ENCODE measurements at regions not wholly inside any gene's neighbourhood (a gene's known extent, or its start where the extent isn't known, plus 50 kb on each side); places are given as distances from the start of the nearest gene placed in this dataset.

DNA sequence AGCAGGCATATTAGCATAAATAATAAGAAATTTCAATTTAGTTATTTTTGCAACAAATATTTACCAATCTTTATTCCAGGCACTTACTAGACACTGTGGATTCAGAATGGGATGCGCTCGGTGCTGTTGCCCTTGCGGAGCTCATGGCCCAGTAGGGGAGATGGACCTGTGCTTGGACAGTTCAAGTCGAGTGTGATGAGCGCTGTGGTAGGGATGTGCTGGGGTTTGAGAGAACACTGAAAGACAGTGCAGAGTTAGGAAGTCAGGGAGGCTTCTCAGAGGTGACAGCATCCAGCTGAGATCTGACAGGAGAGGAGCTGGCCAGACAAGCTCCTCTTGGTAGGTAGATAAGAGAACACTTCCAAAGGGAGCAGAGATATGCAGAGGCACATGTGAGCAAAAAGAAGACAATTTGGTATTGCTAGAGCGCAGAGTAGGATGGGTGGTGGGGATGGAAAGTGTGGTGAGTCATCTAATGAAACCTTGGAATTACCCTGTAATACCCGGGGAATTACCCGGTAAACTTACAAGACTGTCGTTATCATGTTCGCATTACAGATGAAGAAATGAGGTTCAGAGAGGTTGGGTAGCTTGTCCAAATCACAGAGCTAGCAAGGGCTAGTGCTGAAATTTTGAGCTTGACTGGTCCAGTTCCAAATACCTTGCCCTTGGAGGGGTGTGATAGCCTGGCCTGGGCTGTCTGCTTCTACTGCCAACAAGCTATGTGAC is 298.1 kb upstream of the N4BP1 start:
- no peak for TF ChIP-seq EZH2 (IDR thresholded peaks at IDR 0.05)
- no peak for TF ChIP-seq FOXP2 (optimal IDR thresholded peaks at IDR 0.05; ENCODE audit: control extremely low read depth, extremely low read length, insufficient read depth)
- no peak for TF ChIP-seq POLR2AphosphoS5 (IDR thresholded peaks at IDR 0.05; ENCODE audit: borderline replicate concordance, low read depth, low read length)
- Histone ChIP-seq H3K36me3 (ENCODE audit: insufficient read depth, low read length) (no peaks in the 10 kb centered on the region), H3K27ac (no peak overlapping the region), H3K9me3 (ENCODE audit: low read depth, low read length) (no peaks in the 10 kb centered on the region), H3K9ac (ENCODE audit: insufficient read length) (no peak overlapping the region), H3K4me3 (no peak overlapping the region)
- DNase-seq (ENCODE audit: low read depth, low spot score), result no peak

- Histone ChIP-seq H3K9ac (ENCODE audit: insufficient read length) (no peak overlapping the region), H3K36me3 (ENCODE audit: insufficient read depth, low read length) (no peaks in the 10 kb centered on the region), H3K27ac (no peak overlapping the region), H3K9me3 (ENCODE audit: low read depth, low read length) (no peaks in the 10 kb centered on the region), H3K4me3 (no peak overlapping the region)
- DNase-seq (ENCODE audit: low read depth, low spot score), result no peak
- TF ChIP-seq FOXP2 (optimal IDR thresholded peaks at IDR 0.05; ENCODE audit: control extremely low read depth, extremely low read length, insufficient read depth) (no peak), EZH2 (IDR thresholded peaks at IDR 0.05) (no peak), POLR2AphosphoS5 (IDR thresholded peaks at IDR 0.05; ENCODE audit: borderline replicate concordance, low read depth, low read length) (no peak)
Observed at GRCh38 chr16:48905632-48906505, 295.9 kb upstream of the N4BP1 start.

DNA sequence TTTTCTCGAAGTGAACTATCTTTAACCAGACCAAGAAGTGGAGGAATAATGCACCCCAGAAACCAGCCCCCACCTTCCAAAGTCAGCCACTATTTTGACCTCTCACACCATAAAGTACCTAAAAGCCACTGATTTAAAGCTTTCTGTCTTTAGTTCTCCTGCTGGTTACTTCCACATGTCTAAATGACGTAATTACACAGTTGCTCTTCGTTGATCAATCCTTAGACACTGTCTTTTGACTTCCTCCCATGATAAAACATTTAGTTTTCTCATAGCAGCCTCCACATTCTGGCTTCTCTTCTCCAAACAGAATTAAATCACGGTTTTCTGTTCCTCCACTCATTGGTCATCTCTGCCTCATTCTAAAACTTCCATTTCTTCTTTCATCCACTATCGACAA is 294.4 kb upstream of the N4BP1 start:
- H3K9ac ChIP-seq (ENCODE audit: insufficient read length), result no peak overlapping the region

DNA sequence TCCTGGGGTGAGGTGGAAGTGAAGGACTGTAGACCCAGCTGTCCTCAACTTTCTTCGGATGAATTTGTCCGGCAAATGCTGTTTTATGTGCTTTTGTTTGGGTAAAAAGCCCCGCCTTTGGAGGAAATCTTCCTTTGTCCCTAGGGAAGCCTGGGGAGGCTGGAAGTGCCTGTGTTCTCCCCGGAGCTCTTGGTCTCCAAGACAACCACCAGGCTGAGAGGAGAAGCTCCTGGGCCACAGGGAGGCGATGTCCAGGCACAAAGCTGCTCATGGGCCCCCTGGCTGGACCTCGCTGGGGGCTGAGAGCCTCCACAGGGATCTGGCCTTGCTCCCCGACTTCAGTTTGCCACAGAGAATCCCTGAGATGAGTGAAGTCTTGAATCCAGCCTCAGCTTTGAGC is 293.1 kb upstream of the N4BP1 start:
- TF ChIP-seq POLR2AphosphoS5 (IDR thresholded peaks at IDR 0.05; ENCODE audit: borderline replicate concordance, low read depth, low read length) (no peak), EZH2 (IDR thresholded peaks at IDR 0.05) (no peak), FOXP2 (optimal IDR thresholded peaks at IDR 0.05; ENCODE audit: control extremely low read depth, extremely low read length, insufficient read depth) (no peak)
- no peak for DNase-seq (ENCODE audit: low read depth, low spot score)
- no peak overlapping the region for H3K9ac ChIP-seq (ENCODE audit: insufficient read length)

More for the DNA sequence above, 294.4 kb upstream of the N4BP1 start:
- no peak for DNase-seq (ENCODE audit: low read depth, low spot score)
- TF ChIP-seq FOXP2 (optimal IDR thresholded peaks at IDR 0.05; ENCODE audit: control extremely low read depth, extremely low read length, insufficient read depth), result no peak
- TF ChIP-seq EZH2 (IDR thresholded peaks at IDR 0.05), result no peak
- TF ChIP-seq POLR2AphosphoS5 (IDR thresholded peaks at IDR 0.05; ENCODE audit: borderline replicate concordance, low read depth, low read length), result no peak
- Histone ChIP-seq H3K4me3 (no peak overlapping the region), H3K27ac (no peak overlapping the region), H3K36me3 (ENCODE audit: insufficient read depth, low read length) (no peaks in the 10 kb centered on the region), H3K9me3 (ENCODE audit: low read depth, low read length) (no peaks in the 10 kb centered on the region)

DNA sequence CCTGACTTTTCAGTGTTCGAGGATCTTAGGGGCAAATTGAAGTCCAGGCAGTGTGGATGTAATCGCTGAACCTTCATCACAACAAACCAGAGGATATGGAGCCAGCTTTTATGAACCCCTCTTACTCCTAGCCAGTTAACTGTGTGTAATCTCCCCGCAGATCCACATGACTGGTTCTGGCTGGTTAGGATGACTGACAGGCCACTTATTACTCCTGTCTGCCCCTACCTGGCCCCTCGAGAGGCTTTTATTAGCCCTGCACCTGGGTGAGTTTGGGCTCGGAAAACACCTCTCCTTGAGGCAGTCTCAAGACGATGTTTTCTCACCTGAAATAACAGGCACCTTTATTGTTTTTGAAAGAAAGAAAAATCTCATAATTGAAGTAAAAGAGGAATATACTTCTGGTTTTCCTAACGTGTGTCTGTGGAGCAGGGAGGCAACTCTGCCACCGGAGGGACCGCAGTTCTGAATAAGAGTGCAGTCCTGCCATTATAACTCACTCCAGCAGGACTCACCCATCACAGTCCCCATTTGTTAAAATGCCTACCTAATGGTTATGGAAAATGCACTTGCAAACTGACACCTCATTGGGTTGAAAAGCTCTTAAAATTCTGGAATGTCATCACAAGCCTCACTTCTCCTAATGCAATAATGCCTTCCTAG is 291.9 kb upstream of the N4BP1 start:
- TF ChIP-seq EZH2 (IDR thresholded peaks at IDR 0.05) (no peak), FOXP2 (optimal IDR thresholded peaks at IDR 0.05; ENCODE audit: control extremely low read depth, extremely low read length, insufficient read depth) (no peak), POLR2AphosphoS5 (IDR thresholded peaks at IDR 0.05; ENCODE audit: borderline replicate concordance, low read depth, low read length) (no peak)
- H3K36me3 ChIP-seq (ENCODE audit: insufficient read depth, low read length), result no peaks in the 10 kb centered on the region
- no peak for DNase-seq (ENCODE audit: low read depth, low spot score)
- no peak overlapping the region for H3K9ac ChIP-seq (ENCODE audit: insufficient read length)
- no peak overlapping the region for H3K4me3 ChIP-seq
- H3K9me3 ChIP-seq (ENCODE audit: low read depth, low read length), result no peaks in the 10 kb centered on the region
- no peak overlapping the region for H3K27ac ChIP-seq

More for the DNA sequence above, 293.1 kb upstream of the N4BP1 start:
- H3K9me3 ChIP-seq (ENCODE audit: low read depth, low read length), result no peaks in the 10 kb centered on the region
- no peak overlapping the region for H3K4me3 ChIP-seq
- H3K27ac ChIP-seq, result no peak overlapping the region
- H3K36me3 ChIP-seq (ENCODE audit: insufficient read depth, low read length), result no peaks in the 10 kb centered on the region

DNA sequence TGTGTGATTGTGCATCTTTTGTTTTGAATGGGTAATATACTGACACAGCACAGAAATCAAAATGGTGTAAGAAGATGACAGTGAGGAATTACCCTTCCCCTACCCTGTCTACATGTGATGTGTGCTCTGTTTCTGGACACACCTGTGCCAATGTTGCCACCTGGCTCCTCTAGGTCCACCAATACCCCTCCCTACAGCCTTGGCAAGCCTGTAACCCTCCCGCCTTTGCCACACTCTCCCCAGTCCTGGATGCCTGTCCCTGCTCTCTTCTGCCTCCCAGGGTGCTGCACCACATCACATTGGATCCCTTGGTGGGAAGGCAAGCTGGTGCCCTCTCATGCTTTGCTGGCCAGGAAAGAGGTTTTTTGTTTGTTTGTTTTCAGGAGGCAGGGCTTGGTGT is 289.5 kb upstream of the N4BP1 start:
- TF ChIP-seq POLR2AphosphoS5 (IDR thresholded peaks at IDR 0.05; ENCODE audit: borderline replicate concordance, low read depth, low read length), result no peak
- TF ChIP-seq FOXP2 (optimal IDR thresholded peaks at IDR 0.05; ENCODE audit: control extremely low read depth, extremely low read length, insufficient read depth), result no peak
- no peak for TF ChIP-seq EZH2 (IDR thresholded peaks at IDR 0.05)
- H3K4me3 ChIP-seq, result no peak overlapping the region
- no peak overlapping the region for H3K9ac ChIP-seq (ENCODE audit: insufficient read length)
- no peaks in the 10 kb centered on the region for H3K9me3 ChIP-seq (ENCODE audit: low read depth, low read length)
- H3K36me3 ChIP-seq (ENCODE audit: insufficient read depth, low read length), result no peaks in the 10 kb centered on the region
- DNase-seq (ENCODE audit: low read depth, low spot score), result no peak
- no peak overlapping the region for H3K27ac ChIP-seq

DNA sequence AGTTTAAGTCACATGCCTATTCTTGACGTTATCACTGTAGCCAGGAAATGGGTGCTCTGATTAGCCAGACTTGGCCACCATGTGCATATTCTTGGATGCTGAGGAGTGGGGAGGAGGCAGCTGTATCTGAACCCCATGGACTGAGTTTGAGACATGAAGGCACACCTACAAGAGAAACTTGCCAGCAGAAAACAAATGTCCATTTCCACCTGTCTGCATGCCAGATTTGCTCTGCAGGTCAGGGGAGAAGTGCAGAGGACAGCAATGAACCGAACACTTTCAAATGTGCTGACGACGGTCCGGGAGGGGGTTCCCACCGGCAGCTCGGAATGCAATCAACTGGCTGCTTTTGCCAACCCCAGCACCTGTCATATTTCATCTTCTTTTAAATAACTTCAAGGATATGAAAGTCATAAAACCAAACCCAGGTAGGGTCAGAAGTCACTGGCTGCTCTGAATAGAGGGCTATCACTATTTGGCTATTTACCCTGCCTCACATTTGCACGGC is 287.8 kb upstream of the N4BP1 start:
- no peaks in the 10 kb centered on the region for H3K36me3 ChIP-seq (ENCODE audit: insufficient read depth, low read length)
- H3K27ac ChIP-seq, result no peak overlapping the region
- TF ChIP-seq FOXP2 (optimal IDR thresholded peaks at IDR 0.05; ENCODE audit: control extremely low read depth, extremely low read length, insufficient read depth) (no peak), POLR2AphosphoS5 (IDR thresholded peaks at IDR 0.05; ENCODE audit: borderline replicate concordance, low read depth, low read length) (no peak), EZH2 (IDR thresholded peaks at IDR 0.05) (no peak)
- H3K9me3 ChIP-seq (ENCODE audit: low read depth, low read length), result no peaks in the 10 kb centered on the region
- H3K4me3 ChIP-seq, result no peak overlapping the region
- no peak overlapping the region for H3K9ac ChIP-seq (ENCODE audit: insufficient read length)
- DNase-seq (ENCODE audit: low read depth, low spot score), result no peak

- H3K27ac ChIP-seq, result no peak overlapping the region
- no peaks in the 10 kb centered on the region for H3K36me3 ChIP-seq (ENCODE audit: insufficient read depth, low read length)
- TF ChIP-seq FOXP2 (optimal IDR thresholded peaks at IDR 0.05; ENCODE audit: control extremely low read depth, extremely low read length, insufficient read depth) (no peak), EZH2 (IDR thresholded peaks at IDR 0.05) (no peak), POLR2AphosphoS5 (IDR thresholded peaks at IDR 0.05; ENCODE audit: borderline replicate concordance, low read depth, low read length) (no peak)
- H3K9ac ChIP-seq (ENCODE audit: insufficient read length), result no peak overlapping the region
- no peak for DNase-seq (ENCODE audit: low read depth, low spot score)
- no peaks in the 10 kb centered on the region for H3K9me3 ChIP-seq (ENCODE audit: low read depth, low read length)
- no peak overlapping the region for H3K4me3 ChIP-seq
Observed at GRCh38 chr16:48895142-48895541, 285.2 kb upstream of the N4BP1 start.
